Astrocyte (in vitro differentiated cells and primary cell): ENCODE measurements at regions not wholly inside any gene's neighbourhood (a gene's known extent, or its start where the extent isn't known, plus 50 kb on each side); places are given as distances from the start of the nearest gene placed in this dataset.

Experiments
- EZH2 ChIP-seq: IDR thresholded peaks from 2 replicates; pipeline ENCODE4 v1.6.1; 2012; ENCODE audit warnings: mild to moderate bottlenecking, low read length, inconsistent platforms; ENCODE audit not compliant: insufficient read depth
- TF ChIP-seq, protein P1 (sequence below): IDR thresholded peaks from 2 replicates; pipeline ENCODE4 v1.5.1; 2011; ENCODE audit warnings: low read depth, mild to moderate bottlenecking, inconsistent platforms, low read length, moderate library complexity; ENCODE audit not compliant: insufficient read depth

DNA sequence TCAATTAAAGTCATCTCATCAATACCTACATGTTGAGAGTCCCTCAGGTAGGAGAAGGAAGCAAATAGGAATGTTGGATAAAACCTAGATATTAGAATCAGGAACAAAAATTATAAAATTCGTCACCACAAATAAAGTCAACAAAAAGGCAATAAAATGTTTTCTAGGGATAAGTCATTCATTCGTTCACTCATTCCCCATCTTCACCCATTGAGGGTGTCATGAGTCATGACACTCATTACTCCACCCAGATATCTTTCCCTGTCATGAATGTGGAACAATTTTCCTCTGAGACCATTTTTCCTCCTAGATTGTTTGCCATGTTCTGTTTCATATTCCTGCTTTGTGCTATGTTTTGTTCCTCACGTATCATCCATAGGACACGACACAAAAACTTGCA, 50.9 kb upstream of the OLIG3 start:
- TF ChIP-seq, protein P1, sequence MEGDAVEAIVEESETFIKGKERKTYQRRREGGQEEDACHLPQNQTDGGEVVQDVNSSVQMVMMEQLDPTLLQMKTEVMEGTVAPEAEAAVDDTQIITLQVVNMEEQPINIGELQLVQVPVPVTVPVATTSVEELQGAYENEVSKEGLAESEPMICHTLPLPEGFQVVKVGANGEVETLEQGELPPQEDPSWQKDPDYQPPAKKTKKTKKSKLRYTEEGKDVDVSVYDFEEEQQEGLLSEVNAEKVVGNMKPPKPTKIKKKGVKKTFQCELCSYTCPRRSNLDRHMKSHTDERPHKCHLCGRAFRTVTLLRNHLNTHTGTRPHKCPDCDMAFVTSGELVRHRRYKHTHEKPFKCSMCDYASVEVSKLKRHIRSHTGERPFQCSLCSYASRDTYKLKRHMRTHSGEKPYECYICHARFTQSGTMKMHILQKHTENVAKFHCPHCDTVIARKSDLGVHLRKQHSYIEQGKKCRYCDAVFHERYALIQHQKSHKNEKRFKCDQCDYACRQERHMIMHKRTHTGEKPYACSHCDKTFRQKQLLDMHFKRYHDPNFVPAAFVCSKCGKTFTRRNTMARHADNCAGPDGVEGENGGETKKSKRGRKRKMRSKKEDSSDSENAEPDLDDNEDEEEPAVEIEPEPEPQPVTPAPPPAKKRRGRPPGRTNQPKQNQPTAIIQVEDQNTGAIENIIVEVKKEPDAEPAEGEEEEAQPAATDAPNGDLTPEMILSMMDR = no peak
- TF ChIP-seq EZH2 = no peak
